ENCODE measurements at regions not wholly inside any gene's neighbourhood (a gene's known extent, or its start where the extent isn't known, plus 50 kb on each side); places are given as distances from the start of the nearest gene placed in this dataset.

DNA sequence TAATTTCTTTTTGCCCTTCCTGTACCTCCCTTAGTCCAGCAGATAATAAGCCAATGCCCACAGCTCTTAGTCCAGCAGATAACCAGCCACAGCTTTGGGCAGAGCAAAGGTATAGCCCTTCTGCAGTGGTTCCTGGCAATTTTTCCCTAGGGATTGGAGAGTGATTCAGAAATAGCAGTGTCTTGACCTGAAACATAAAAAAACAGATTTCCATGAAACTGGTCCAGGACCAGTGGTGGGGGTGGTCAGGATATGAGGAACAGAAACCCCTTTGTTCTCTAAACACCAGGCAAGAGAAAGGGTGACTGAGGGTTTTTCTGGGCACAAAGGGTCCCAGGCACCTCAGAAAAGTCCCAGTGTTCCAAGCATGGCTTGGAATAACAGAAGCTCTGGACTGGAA, 103.4 kb downstream of the ARRDC4 start:
- peaks cover 2% of the 10 kb centered on the region for H3K27me3 ChIP-seq (ENCODE audit: control insufficient read depth, insufficient read depth, low read length)

DNA sequence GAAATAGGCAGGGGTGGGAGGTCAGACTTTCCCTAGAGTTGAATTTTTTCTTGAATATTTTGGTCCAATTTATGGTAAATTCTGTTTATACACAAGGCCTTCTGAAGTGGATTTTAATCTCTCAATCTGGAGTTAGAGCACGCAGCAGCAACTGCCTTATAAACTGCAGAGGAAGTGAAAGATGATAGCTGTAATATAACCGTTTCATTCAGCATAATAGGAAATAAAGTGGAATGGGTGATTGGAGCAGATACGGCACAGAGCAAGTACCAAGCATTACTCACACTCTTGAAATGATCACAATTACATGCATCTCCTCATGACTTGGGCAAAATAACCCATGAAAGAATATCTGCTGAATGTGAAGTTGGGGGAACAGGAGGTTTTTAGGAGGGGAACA, 106.8 kb downstream of the ARRDC4 start:
- DNase-seq: no peak
- Histone ChIP-seq H3K27me3 (ENCODE audit: control insufficient read depth, insufficient read depth, low read length) (peaks cover 2% of the 10 kb centered on the region), H3K4me3 (ENCODE audit: low read length) (no peak overlapping the region), H3K4me1 (ENCODE audit: control insufficient read depth, insufficient read depth, low read length) (no peaks in the 10 kb centered on the region), H3K27ac (ENCODE audit: low read length) (no peak overlapping the region), H3K9me3 (ENCODE audit: control insufficient read depth, low read depth, low read length) (no peaks in the 10 kb centered on the region), H3K36me3 (ENCODE audit: control insufficient read depth, insufficient read depth, low read length) (no peaks in the 10 kb centered on the region)
- 73% methylated on average over 2 of the region's 3 CpGs for WGBS (ENCODE audit: insufficient coverage, low lambda C conversion rate)

More for the DNA sequence above, 103.4 kb downstream of the ARRDC4 start:
- DNase-seq: no peak
- Histone ChIP-seq H3K4me3 (ENCODE audit: low read length) (no peak overlapping the region), H3K9me3 (ENCODE audit: control insufficient read depth, low read depth, low read length) (no peaks in the 10 kb centered on the region), H3K4me1 (ENCODE audit: control insufficient read depth, insufficient read depth, low read length) (no peaks in the 10 kb centered on the region), H3K36me3 (ENCODE audit: control insufficient read depth, insufficient read depth, low read length) (no peaks in the 10 kb centered on the region), H3K27ac (ENCODE audit: low read length) (no peak overlapping the region)

DNA sequence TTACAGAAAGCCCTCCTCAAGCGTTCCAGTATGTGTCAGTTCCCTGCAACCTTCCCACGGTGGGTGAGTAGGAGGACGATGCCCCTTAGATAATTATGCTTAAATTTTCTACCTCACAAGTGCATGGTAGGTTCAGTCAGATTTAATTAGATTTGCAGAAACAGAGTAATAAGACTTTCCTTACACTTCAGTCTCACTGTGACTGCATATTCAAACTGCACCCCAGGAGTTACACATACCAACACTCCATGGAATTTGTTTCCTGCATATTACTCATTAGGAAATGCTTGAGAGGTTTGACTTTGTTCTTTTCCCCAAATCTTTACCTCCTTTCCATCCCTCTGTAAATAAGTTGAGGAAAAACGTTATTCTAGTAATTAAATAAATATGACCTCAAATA, 108.8 kb downstream of the ARRDC4 start:
- WGBS (ENCODE audit: insufficient coverage, low lambda C conversion rate): 67% methylated on average over 1 of the region's 4 CpGs
- no peak for DNase-seq

DNA sequence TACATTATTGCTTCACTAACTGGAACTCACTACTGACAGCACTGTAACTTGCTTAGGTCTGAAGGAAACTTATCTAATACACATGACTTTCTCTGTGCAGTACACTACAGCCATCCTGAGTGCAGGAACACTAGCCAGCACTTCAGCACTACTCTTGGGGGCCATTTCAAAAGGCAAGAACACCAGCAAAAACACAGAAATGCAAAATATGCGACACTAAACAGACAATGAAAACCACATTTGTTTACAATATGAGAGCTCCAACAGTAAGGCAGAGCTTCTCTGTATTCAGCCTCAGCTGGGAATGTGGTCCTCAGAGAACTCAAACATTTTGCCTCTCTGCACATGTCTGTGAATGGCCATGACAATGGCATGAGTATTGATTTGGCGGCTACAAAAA, 109.6 kb downstream of the ARRDC4 start:
- H3K27ac ChIP-seq (ENCODE audit: low read length): no peak overlapping the region
- no peaks in the 10 kb centered on the region for H3K9me3 ChIP-seq (ENCODE audit: control insufficient read depth, low read depth, low read length)
- H3K36me3 ChIP-seq (ENCODE audit: control insufficient read depth, insufficient read depth, low read length): no peaks in the 10 kb centered on the region
- DNase-seq: no peak
- H3K27me3 ChIP-seq (ENCODE audit: control insufficient read depth, insufficient read depth, low read length): peaks cover 2% of the 10 kb centered on the region
- H3K4me1 ChIP-seq (ENCODE audit: control insufficient read depth, insufficient read depth, low read length): no peaks in the 10 kb centered on the region
- WGBS (ENCODE audit: insufficient coverage, low lambda C conversion rate): no CpG with 5 or more reads among the region's 2 CpGs
- H3K4me3 ChIP-seq (ENCODE audit: low read length): no peak overlapping the region

More for the DNA sequence above, 108.8 kb downstream of the ARRDC4 start:
- Histone ChIP-seq H3K36me3 (ENCODE audit: control insufficient read depth, insufficient read depth, low read length) (no peaks in the 10 kb centered on the region), H3K27me3 (ENCODE audit: control insufficient read depth, insufficient read depth, low read length) (peaks cover 2% of the 10 kb centered on the region), H3K4me1 (ENCODE audit: control insufficient read depth, insufficient read depth, low read length) (no peaks in the 10 kb centered on the region), H3K27ac (ENCODE audit: low read length) (no peak overlapping the region), H3K4me3 (ENCODE audit: low read length) (no peak overlapping the region), H3K9me3 (ENCODE audit: control insufficient read depth, low read depth, low read length) (no peaks in the 10 kb centered on the region)

DNA sequence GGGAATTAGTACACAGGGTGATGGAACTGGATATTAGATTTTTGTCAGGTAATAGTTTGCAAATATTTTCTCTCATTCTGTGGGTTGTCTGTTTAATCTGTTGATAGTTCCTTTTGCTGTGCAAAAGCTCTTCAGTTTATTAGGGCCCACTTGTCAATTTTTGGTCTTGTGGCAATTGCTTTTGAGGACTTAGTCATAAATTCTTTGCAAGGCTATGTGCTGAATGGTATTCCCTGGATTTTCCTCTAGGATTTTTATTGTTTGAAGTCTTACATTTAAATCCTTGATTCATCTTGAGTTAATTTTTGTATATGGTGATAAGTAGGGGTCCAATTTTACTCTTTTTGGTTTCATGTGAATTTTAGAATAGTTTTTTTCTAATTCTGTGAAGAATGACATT, 111.3 kb downstream of the ARRDC4 start:
- H3K27ac ChIP-seq (ENCODE audit: low read length): no peak overlapping the region
- no peaks in the 10 kb centered on the region for H3K36me3 ChIP-seq (ENCODE audit: control insufficient read depth, insufficient read depth, low read length)
- no peak overlapping the region for H3K4me3 ChIP-seq (ENCODE audit: low read length)
- DNase-seq: no peak
- H3K4me1 ChIP-seq (ENCODE audit: control insufficient read depth, insufficient read depth, low read length): no peaks in the 10 kb centered on the region
- H3K27me3 ChIP-seq (ENCODE audit: control insufficient read depth, insufficient read depth, low read length): no peaks in the 10 kb centered on the region
- no peaks in the 10 kb centered on the region for H3K9me3 ChIP-seq (ENCODE audit: control insufficient read depth, low read depth, low read length)

DNA sequence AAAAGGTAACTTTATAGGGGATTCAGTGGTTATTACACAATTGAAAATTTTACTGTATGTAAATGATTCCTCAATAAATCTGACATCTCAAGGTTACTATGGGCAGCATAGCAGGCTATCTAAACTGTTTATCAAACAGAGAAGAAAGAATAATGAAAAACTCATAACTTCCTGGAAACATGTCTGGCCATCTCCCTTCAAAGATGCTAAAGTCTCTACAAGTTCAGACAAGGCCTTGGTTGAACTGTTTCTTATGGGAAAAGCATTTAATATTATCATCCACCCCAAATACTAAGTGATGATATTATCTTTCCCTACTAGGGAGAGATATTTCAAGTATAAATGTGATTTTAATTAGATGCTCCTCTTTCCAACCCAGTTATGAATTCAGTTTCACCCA, 114.9 kb downstream of the ARRDC4 start:
- H3K27ac ChIP-seq (ENCODE audit: low read length): no peak overlapping the region

DNA sequence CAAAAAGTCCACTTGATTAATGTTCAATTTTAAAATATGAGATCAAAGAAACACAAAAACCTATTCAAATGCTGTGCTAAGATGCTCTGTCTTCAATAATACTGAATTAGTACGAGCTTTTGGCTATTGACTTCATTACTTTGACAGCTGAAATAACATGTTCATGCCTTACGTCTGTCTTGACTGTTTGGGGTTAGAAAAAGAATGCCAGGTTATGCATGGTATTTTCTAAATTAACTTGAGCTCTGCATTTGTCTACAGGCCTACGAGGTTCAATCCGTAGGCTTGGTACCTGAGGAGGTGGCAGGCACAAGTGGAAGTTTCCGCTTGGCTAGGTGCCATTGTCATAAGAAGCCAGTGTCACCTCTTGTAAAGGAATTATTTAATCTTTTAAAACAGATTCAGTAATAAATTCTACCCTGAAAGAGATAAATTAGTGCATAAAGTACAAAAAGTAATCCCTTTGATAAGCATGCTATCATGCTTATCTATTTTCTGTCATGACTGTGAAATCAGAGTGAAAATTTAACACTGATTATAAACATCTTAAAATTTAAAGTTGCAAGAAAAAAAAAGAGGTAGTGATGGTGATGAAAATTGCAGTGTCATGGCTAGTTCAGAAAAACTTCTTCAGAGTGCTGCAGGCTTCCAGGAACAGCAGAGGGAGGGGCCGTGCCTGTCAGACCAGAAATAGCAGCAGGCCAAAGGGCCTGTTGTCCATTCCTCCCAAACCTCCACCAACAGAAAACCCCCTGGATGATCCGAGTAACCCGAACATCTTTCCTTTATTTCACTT, 115.7 kb downstream of the ARRDC4 start:
- Histone ChIP-seq H3K36me3 (ENCODE audit: control insufficient read depth, insufficient read depth, low read length) (no peaks in the 10 kb centered on the region), H3K4me3 (ENCODE audit: low read length) (no peak overlapping the region), H3K27ac (ENCODE audit: low read length) (no peak overlapping the region), H3K9me3 (ENCODE audit: control insufficient read depth, low read depth, low read length) (no peaks in the 10 kb centered on the region), H3K4me1 (ENCODE audit: control insufficient read depth, insufficient read depth, low read length) (no peaks in the 10 kb centered on the region), H3K27me3 (ENCODE audit: control insufficient read depth, insufficient read depth, low read length) (no peaks in the 10 kb centered on the region)
- 83% methylated on average over 3 of the region's 8 CpGs for WGBS (ENCODE audit: insufficient coverage, low lambda C conversion rate)
- no peak for DNase-seq

More for the DNA sequence above, 114.9 kb downstream of the ARRDC4 start:
- H3K9me3 ChIP-seq (ENCODE audit: control insufficient read depth, low read depth, low read length): no peaks in the 10 kb centered on the region
- no peaks in the 10 kb centered on the region for H3K36me3 ChIP-seq (ENCODE audit: control insufficient read depth, insufficient read depth, low read length)
- DNase-seq: no peak
- no peaks in the 10 kb centered on the region for H3K27me3 ChIP-seq (ENCODE audit: control insufficient read depth, insufficient read depth, low read length)
- H3K4me3 ChIP-seq (ENCODE audit: low read length): no peak overlapping the region
- no peaks in the 10 kb centered on the region for H3K4me1 ChIP-seq (ENCODE audit: control insufficient read depth, insufficient read depth, low read length)

DNA sequence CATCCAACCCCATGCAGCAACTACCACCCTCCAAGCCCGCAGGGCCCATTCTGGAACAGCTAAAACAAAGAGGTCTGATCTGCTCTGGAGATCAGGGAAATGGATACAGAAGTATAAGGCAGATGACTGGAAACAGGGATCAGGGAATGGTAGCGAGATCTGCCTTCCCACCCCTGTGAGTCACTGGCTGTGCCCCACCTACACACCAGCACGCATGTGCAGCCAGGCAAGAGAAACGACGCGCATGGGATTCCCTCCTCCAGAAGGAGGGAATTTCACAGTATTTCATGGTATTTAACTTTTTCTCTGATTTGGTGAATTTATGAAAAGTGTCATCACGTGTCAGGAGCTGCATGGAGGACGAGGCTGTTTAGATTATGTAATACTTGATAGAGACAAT, 116.7 kb downstream of the ARRDC4 start:
- Histone ChIP-seq H3K36me3 (ENCODE audit: control insufficient read depth, insufficient read depth, low read length) (no peaks in the 10 kb centered on the region), H3K9me3 (ENCODE audit: control insufficient read depth, low read depth, low read length) (no peaks in the 10 kb centered on the region), H3K4me3 (ENCODE audit: low read length) (no peak overlapping the region), H3K4me1 (ENCODE audit: control insufficient read depth, insufficient read depth, low read length) (no peaks in the 10 kb centered on the region), H3K27me3 (ENCODE audit: control insufficient read depth, insufficient read depth, low read length) (no peaks in the 10 kb centered on the region), H3K27ac (ENCODE audit: low read length) (no peak overlapping the region)
- DNase-seq: no peak
- WGBS (ENCODE audit: insufficient coverage, low lambda C conversion rate): 100% methylated on average over 1 of the region's 8 CpGs

DNA sequence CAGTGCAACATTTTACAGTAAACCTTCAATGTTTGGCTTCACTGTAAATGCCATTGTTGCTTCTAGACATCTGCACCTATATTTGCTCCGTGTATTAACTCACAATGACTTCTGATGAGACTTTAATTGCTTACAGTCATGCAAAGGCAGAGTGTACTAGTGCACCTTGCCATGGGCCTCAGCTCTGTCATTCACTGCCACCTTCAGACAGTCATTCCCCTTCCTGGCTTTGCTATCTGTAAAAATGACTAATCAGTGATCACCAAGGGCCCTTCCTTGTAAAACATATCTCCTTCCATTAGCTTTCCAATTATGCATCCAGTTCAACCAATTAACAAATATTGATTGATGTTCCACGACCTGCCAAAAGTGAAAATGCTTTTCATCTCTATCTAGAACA, 120.3 kb downstream of the ARRDC4 start:
- H3K4me3 ChIP-seq (ENCODE audit: low read length): no peak overlapping the region
- WGBS (ENCODE audit: insufficient coverage, low lambda C conversion rate): 14% methylated on average over 1 of the region's 2 CpGs
- H3K9me3 ChIP-seq (ENCODE audit: control insufficient read depth, low read depth, low read length): no peaks in the 10 kb centered on the region
- H3K27ac ChIP-seq (ENCODE audit: low read length): no peak overlapping the region
- peak; percentile 40 to 65 for DNase-seq
- no peaks in the 10 kb centered on the region for H3K36me3 ChIP-seq (ENCODE audit: control insufficient read depth, insufficient read depth, low read length)
- no peaks in the 10 kb centered on the region for H3K27me3 ChIP-seq (ENCODE audit: control insufficient read depth, insufficient read depth, low read length)
- no peaks in the 10 kb centered on the region for H3K4me1 ChIP-seq (ENCODE audit: control insufficient read depth, insufficient read depth, low read length)

DNA sequence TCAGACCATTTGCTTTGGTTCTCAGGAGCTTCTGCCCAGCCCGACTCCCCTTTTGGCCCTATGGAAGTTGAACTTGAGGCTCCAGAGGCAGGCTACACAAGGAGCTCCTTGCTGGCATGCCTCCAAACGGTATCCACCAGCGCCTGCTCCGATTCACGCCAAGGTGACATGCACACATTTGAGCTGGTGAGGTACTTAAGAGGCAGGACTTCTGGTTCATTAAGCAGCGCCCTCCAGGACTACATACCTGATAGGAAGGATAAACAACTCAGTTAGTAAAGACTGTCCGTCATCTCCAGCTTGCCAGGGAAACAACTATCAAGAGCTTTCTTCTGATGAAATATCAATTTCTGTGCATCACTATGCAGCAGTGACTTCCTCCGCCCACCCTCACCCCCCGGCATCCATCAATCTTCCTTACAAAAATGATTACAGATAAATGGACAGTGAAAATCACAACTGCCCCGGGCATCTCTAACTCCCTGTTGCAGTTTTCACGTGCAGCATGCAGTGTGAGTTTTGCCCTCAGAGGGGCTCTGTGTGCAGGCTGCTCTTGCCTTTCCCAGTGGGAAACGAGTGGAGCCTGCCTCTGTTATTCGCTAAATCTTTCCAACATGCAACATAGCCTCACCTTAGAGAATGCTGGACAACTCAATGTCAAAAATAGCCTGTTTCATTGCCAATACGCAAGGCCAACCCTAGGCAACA, 122.9 kb downstream of the ARRDC4 start:
- no peaks in the 10 kb centered on the region for H3K27me3 ChIP-seq (ENCODE audit: control insufficient read depth, insufficient read depth, low read length)
- H3K9me3 ChIP-seq (ENCODE audit: control insufficient read depth, low read depth, low read length): peaks cover 4% of the 10 kb centered on the region
- H3K36me3 ChIP-seq (ENCODE audit: control insufficient read depth, insufficient read depth, low read length): no peaks in the 10 kb centered on the region
- no peak for DNase-seq
- H3K27ac ChIP-seq (ENCODE audit: low read length): no peak overlapping the region
- H3K4me3 ChIP-seq (ENCODE audit: low read length): no peak overlapping the region
- no peaks in the 10 kb centered on the region for H3K4me1 ChIP-seq (ENCODE audit: control insufficient read depth, insufficient read depth, low read length)
- WGBS (ENCODE audit: insufficient coverage, low lambda C conversion rate): no CpG with 5 or more reads among the region's 14 CpGs
